ENCODE measurements at regions not wholly inside any gene's neighbourhood (a gene's known extent, or its start where the extent isn't known, plus 50 kb on each side); places are given as distances from the start of the nearest gene placed in this dataset.

- WGBS, 2 experiments (ENCODE audit: insufficient coverage in 2 of 2) = 90 to 93% methylated on average over 5 to 6 of the region's 7 CpGs
- Histone ChIP-seq H3K4me3 (ENCODE audit: extremely low read depth, insufficient read depth, low read length, poor library complexity, severe bottlenecking) (no peak overlapping the region), H3K36me3 (ENCODE audit: control insufficient read depth, insufficient read depth, low read length) (no peaks in the 10 kb centered on the region), H3K27ac (ENCODE audit: low read depth, low read length, severe bottlenecking) (no peak overlapping the region), H3K4me1 (ENCODE audit: control insufficient read depth, insufficient read depth, low read length, poor library complexity, severe bottlenecking) (no peaks in the 10 kb centered on the region), H3K9me3 (ENCODE audit: control insufficient read depth, low read length) (peaks cover 3% of the 10 kb centered on the region)
These were observed 217.5 kb downstream of the MATN1 start for GRCh38 chr1:30505853-30506252.

GRCh38 chr1:30492451-30492850, 230.9 kb downstream of the MATN1 start:
- no peaks in the 10 kb centered on the region for H3K9me3 ChIP-seq (ENCODE audit: control insufficient read depth, low read length)
- H3K27ac ChIP-seq (ENCODE audit: low read depth, low read length, severe bottlenecking) = no peak overlapping the region
- H3K4me3 ChIP-seq (ENCODE audit: extremely low read depth, insufficient read depth, low read length, poor library complexity, severe bottlenecking) = no peak overlapping the region
- H3K36me3 ChIP-seq (ENCODE audit: control insufficient read depth, insufficient read depth, low read length) = no peaks in the 10 kb centered on the region
- WGBS, 2 experiments (ENCODE audit: insufficient coverage in 2 of 2) = 91 to 96% methylated on average over 6 of the region's 6 CpGs
- H3K4me1 ChIP-seq (ENCODE audit: control insufficient read depth, insufficient read depth, low read length, poor library complexity, severe bottlenecking) = no peaks in the 10 kb centered on the region

- Histone ChIP-seq H3K9me3 (ENCODE audit: control insufficient read depth, low read length) (no peaks in the 10 kb centered on the region), H3K4me1 (ENCODE audit: control insufficient read depth, insufficient read depth, low read length, poor library complexity, severe bottlenecking) (no peaks in the 10 kb centered on the region), H3K4me3 (ENCODE audit: extremely low read depth, insufficient read depth, low read length, poor library complexity, severe bottlenecking) (no peak overlapping the region), H3K36me3 (ENCODE audit: control insufficient read depth, insufficient read depth, low read length) (no peaks in the 10 kb centered on the region), H3K27ac (ENCODE audit: low read depth, low read length, severe bottlenecking) (no peak overlapping the region)
- 69 to 90% methylated on average over 4 of the region's 4 CpGs for WGBS, 2 experiments (ENCODE audit: insufficient coverage in 2 of 2)
These were observed 231.6 kb downstream of the MATN1 start for GRCh38 chr1:30491831-30492230.

DNA sequence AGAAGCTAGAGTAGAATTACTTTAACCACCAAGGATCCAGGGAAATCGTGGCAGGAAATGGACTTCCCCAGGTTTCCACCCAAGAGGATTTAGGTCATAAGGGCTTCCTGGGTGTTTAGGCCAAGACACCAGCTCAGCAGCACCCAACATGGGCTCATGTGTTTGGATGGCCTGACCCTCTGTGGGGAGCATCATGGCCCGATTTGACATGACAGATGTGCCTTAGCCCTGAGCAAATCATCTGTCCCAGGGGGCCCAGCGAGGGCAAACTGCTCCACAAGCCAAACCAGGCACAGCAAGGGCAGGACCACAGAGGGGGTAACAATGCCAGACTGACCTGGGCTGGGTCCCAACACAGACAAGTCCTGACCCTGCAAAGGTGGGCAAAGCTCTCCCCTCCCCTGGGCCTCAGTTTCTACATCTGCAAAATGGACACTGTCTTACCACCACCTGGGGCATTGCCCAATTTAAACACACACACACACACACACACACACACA, 232.8 kb downstream of the MATN1 start:
- WGBS, 2 experiments (ENCODE audit: insufficient coverage in 2 of 2) = 71 to 75% methylated on average over 3 of the region's 3 CpGs
- Histone ChIP-seq H3K27ac (ENCODE audit: low read depth, low read length, severe bottlenecking) (no peak overlapping the region), H3K9me3 (ENCODE audit: control insufficient read depth, low read length) (no peaks in the 10 kb centered on the region), H3K4me3 (ENCODE audit: extremely low read depth, insufficient read depth, low read length, poor library complexity, severe bottlenecking) (no peak overlapping the region), H3K4me1 (ENCODE audit: control insufficient read depth, insufficient read depth, low read length, poor library complexity, severe bottlenecking) (no peaks in the 10 kb centered on the region), H3K36me3 (ENCODE audit: control insufficient read depth, insufficient read depth, low read length) (no peaks in the 10 kb centered on the region)

GRCh38 chr1:30489737-30490389, 233.5 kb downstream of the MATN1 start:
- H3K27ac ChIP-seq (ENCODE audit: low read depth, low read length, severe bottlenecking) = no peak overlapping the region
- no peaks in the 10 kb centered on the region for H3K4me1 ChIP-seq (ENCODE audit: control insufficient read depth, insufficient read depth, low read length, poor library complexity, severe bottlenecking)
- H3K4me3 ChIP-seq (ENCODE audit: extremely low read depth, insufficient read depth, low read length, poor library complexity, severe bottlenecking) = no peak overlapping the region
- WGBS, 2 experiments (ENCODE audit: insufficient coverage in 2 of 2) = 62 to 83% methylated on average over 2 to 3 of the region's 3 CpGs
- no peaks in the 10 kb centered on the region for H3K9me3 ChIP-seq (ENCODE audit: control insufficient read depth, low read length)
- H3K36me3 ChIP-seq (ENCODE audit: control insufficient read depth, insufficient read depth, low read length) = no peaks in the 10 kb centered on the region

GRCh38 chr1:30488324-30488913, 235.0 kb downstream of the MATN1 start:
- Histone ChIP-seq H3K9me3 (ENCODE audit: control insufficient read depth, low read length) (no peaks in the 10 kb centered on the region), H3K4me1 (ENCODE audit: control insufficient read depth, insufficient read depth, low read length, poor library complexity, severe bottlenecking) (no peaks in the 10 kb centered on the region), H3K4me3 (ENCODE audit: extremely low read depth, insufficient read depth, low read length, poor library complexity, severe bottlenecking) (no peak overlapping the region), H3K27ac (ENCODE audit: low read depth, low read length, severe bottlenecking) (no peak overlapping the region), H3K36me3 (ENCODE audit: control insufficient read depth, insufficient read depth, low read length) (no peaks in the 10 kb centered on the region)

GRCh38 chr1:30487042-30487441, 236.3 kb downstream of the MATN1 start:
- no peaks in the 10 kb centered on the region for H3K4me1 ChIP-seq (ENCODE audit: control insufficient read depth, insufficient read depth, low read length, poor library complexity, severe bottlenecking)
- no peaks in the 10 kb centered on the region for H3K36me3 ChIP-seq (ENCODE audit: control insufficient read depth, insufficient read depth, low read length)
- peaks cover 13% of the 10 kb centered on the region for H3K9me3 ChIP-seq (ENCODE audit: control insufficient read depth, low read length)
- H3K4me3 ChIP-seq (ENCODE audit: extremely low read depth, insufficient read depth, low read length, poor library complexity, severe bottlenecking) = no peak overlapping the region
- H3K27ac ChIP-seq (ENCODE audit: low read depth, low read length, severe bottlenecking) = no peak overlapping the region
- WGBS, 2 experiments (ENCODE audit: insufficient coverage in 2 of 2) = 85 to 100% methylated on average over 1 to 4 of the region's 4 CpGs

- 90 to 96% methylated on average over 5 of the region's 6 CpGs for WGBS, 2 experiments (ENCODE audit: insufficient coverage in 2 of 2)
- H3K4me3 ChIP-seq (ENCODE audit: extremely low read depth, insufficient read depth, low read length, poor library complexity, severe bottlenecking) = no peak overlapping the region
- H3K27ac ChIP-seq (ENCODE audit: low read depth, low read length, severe bottlenecking) = no peak overlapping the region
- H3K9me3 ChIP-seq (ENCODE audit: control insufficient read depth, low read length) = peaks cover 27% of the 10 kb centered on the region
- no peaks in the 10 kb centered on the region for H3K36me3 ChIP-seq (ENCODE audit: control insufficient read depth, insufficient read depth, low read length)
- H3K4me1 ChIP-seq (ENCODE audit: control insufficient read depth, insufficient read depth, low read length, poor library complexity, severe bottlenecking) = no peaks in the 10 kb centered on the region
These were observed 238.3 kb downstream of the MATN1 start for GRCh38 chr1:30485072-30485471.

DNA sequence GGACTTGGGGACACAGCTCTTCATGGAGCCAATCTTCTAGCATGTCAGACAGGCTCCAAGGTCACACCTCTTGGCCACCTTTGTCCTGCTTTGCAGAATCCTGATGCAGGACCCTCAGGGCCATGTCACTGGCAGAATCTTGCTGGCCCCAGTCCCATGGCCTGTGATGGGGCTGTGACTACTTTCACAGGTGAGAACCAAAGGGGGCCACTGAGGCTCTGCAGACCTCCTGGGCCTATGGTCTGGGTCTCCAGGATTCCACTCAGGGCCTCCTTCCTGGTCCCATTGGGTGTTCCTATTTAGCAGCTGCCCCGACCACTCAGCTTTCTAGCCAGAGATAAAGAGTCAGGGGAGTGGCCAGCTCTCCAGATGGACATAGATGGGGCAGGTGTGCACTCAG, 238.7 kb downstream of the MATN1 start:
- H3K27ac ChIP-seq (ENCODE audit: low read depth, low read length, severe bottlenecking) = no peak overlapping the region
- 83% methylated on average over 1 of the region's 1 CpG; no CpG with 5 or more reads in 1 of the 2 experiments for WGBS, 2 experiments (ENCODE audit: insufficient coverage in 2 of 2)
- no peaks in the 10 kb centered on the region for H3K36me3 ChIP-seq (ENCODE audit: control insufficient read depth, insufficient read depth, low read length)
- H3K4me3 ChIP-seq (ENCODE audit: extremely low read depth, insufficient read depth, low read length, poor library complexity, severe bottlenecking) = no peak overlapping the region
- no peaks in the 10 kb centered on the region for H3K4me1 ChIP-seq (ENCODE audit: control insufficient read depth, insufficient read depth, low read length, poor library complexity, severe bottlenecking)
- peaks cover 27% of the 10 kb centered on the region for H3K9me3 ChIP-seq (ENCODE audit: control insufficient read depth, low read length)

GRCh38 chr1:30479575-30479974, 243.8 kb downstream of the MATN1 start:
- H3K4me1 ChIP-seq (ENCODE audit: control insufficient read depth, insufficient read depth, low read length, poor library complexity, severe bottlenecking) = no peaks in the 10 kb centered on the region
- H3K9me3 ChIP-seq (ENCODE audit: control insufficient read depth, low read length) = peaks cover 27% of the 10 kb centered on the region
- WGBS, 2 experiments (ENCODE audit: insufficient coverage in 2 of 2) = 89 to 94% methylated on average over 4 to 6 of the region's 7 CpGs
- H3K27ac ChIP-seq (ENCODE audit: low read depth, low read length, severe bottlenecking) = no peak overlapping the region
- H3K36me3 ChIP-seq (ENCODE audit: control insufficient read depth, insufficient read depth, low read length) = no peaks in the 10 kb centered on the region
- no peak overlapping the region for H3K4me3 ChIP-seq (ENCODE audit: extremely low read depth, insufficient read depth, low read length, poor library complexity, severe bottlenecking)

DNA sequence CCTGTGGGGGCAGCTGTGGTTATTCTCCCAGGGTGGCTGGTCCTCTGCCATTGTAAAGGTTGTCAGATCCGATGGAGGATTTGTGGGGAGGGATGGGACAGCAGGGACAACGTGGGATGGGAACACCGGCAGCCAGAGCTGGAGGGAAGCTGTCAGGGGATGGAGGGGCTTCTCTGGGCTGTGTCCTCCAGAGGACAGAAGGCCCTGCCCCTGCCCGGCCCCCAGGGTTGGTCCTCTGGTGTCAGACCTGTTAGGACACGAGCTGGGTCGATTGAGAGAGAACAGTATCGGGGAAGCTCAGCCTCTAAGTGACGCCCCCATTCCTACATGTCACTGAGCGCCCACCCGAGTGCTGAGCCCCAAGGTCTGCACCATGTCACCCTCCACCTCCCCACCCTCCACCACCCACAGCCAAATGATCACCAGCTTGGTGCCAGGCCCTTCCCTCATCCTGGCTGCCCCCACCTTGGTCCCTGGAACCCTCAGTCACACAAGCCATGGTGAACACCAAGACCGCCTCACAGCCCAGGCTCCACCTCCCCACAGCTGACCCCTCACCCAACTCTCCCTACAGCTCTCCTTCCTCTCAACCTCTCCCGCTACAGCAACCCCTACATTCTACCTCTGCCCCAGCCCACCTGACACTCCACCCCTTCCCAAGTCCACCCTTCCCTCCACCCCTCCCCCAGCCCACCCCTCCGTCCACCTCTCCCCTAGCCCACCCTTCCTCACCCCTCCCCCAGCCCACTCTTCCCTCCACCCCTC, 244.4 kb downstream of the MATN1 start:
- H3K4me3 ChIP-seq (ENCODE audit: extremely low read depth, insufficient read depth, low read length, poor library complexity, severe bottlenecking) = no peak overlapping the region
- no peaks in the 10 kb centered on the region for H3K36me3 ChIP-seq (ENCODE audit: control insufficient read depth, insufficient read depth, low read length)
- 88 to 92% methylated on average over 7 to 12 of the region's 13 CpGs for WGBS, 2 experiments (ENCODE audit: insufficient coverage in 2 of 2)
- no peaks in the 10 kb centered on the region for H3K4me1 ChIP-seq (ENCODE audit: control insufficient read depth, insufficient read depth, low read length, poor library complexity, severe bottlenecking)
- H3K27ac ChIP-seq (ENCODE audit: low read depth, low read length, severe bottlenecking) = no peak overlapping the region
- peaks cover 27% of the 10 kb centered on the region for H3K9me3 ChIP-seq (ENCODE audit: control insufficient read depth, low read length)

Data from mesodermal cell (in vitro differentiated cells).